BJ (cell line): ENCODE measurements at regions not wholly inside any gene's neighbourhood (a gene's known extent, or its start where the extent isn't known, plus 50 kb on each side); places are given as distances from the start of the nearest gene placed in this dataset.

ENCODE experiments used
- CTCF ChIA-PET: fragments of 350-600 bp; formaldehyde crosslinking; extraction: SDS; loops from one replicate; lab custom pipeline; 2021; ENCODE audit warnings: antibody characterized with exemption, inconsistent platforms; lab: Yijun Ruan, JAX
- POLR2A ChIA-PET: fragments of 300-600 bp; sonication (Branson Sonifier 250); formaldehyde crosslinking; extraction: SDS; loops from one replicate; lab custom pipeline; 2021; ENCODE audit warnings: antibody characterized with exemption; lab: Charles Lee
- DNase-seq: peaks from one replicate; pipeline ENCODE4 v3.0.0-alpha.2; 2011; ENCODE audit warnings: low read depth
- H3K27me3 ChIP-seq: 2 replicates; pipeline ENCODE4 v1.6.0; 2011; ENCODE audit warnings: low read length; ENCODE audit not compliant: control insufficient read depth, insufficient read depth
- H3K36me3 ChIP-seq: 2 replicates; pipeline ENCODE4 v1.5.1; 2011; ENCODE audit warnings: low read length; ENCODE audit not compliant: control insufficient read depth, insufficient read depth
- H3K4me3 ChIP-seq: 2 replicates; pipeline ENCODE4 v1.5.1; 2011; ENCODE audit warnings: low read depth, mild to moderate bottlenecking, control low read depth, low read length
- TF ChIP-seq, protein P1 (sequence below): IDR thresholded peaks from 2 replicates; pipeline ENCODE4 v1.5.1; 2011; ENCODE audit warnings: low read depth, mild to moderate bottlenecking, control low read depth, inconsistent platforms, low read length, moderate library complexity; ENCODE audit not compliant: insufficient read depth

DNA sequence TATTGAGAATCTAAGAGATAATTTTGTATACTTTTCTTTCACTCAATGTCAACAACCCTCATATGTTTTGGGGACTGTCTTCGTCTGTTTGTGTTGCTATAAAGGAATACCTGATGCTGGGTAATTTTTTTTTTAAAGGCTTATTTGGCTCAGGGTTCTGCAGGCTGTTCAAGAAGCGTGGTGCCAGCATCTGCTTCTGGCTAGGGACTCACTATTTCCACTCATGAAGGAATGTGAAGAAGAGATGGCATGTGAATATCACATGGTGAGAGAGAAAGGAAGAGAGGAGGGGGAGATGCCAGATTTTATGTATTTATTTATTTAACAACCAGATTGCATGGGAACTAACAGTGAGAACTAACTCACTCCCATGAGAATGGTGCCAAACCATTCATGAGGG lies 827.4 kb upstream of the PHF14 start:
- POLR2A ChIA-PET, result no interaction called here
- DNase-seq, result no peak
- TF ChIP-seq, protein P1, sequence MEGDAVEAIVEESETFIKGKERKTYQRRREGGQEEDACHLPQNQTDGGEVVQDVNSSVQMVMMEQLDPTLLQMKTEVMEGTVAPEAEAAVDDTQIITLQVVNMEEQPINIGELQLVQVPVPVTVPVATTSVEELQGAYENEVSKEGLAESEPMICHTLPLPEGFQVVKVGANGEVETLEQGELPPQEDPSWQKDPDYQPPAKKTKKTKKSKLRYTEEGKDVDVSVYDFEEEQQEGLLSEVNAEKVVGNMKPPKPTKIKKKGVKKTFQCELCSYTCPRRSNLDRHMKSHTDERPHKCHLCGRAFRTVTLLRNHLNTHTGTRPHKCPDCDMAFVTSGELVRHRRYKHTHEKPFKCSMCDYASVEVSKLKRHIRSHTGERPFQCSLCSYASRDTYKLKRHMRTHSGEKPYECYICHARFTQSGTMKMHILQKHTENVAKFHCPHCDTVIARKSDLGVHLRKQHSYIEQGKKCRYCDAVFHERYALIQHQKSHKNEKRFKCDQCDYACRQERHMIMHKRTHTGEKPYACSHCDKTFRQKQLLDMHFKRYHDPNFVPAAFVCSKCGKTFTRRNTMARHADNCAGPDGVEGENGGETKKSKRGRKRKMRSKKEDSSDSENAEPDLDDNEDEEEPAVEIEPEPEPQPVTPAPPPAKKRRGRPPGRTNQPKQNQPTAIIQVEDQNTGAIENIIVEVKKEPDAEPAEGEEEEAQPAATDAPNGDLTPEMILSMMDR, result no peak
- CTCF ChIA-PET, result no interaction called here
- Histone ChIP-seq H3K36me3 (no peaks in the 10 kb centered on the region), H3K27me3 (no peaks in the 10 kb centered on the region), H3K4me3 (no peak overlapping the region)

DNA sequence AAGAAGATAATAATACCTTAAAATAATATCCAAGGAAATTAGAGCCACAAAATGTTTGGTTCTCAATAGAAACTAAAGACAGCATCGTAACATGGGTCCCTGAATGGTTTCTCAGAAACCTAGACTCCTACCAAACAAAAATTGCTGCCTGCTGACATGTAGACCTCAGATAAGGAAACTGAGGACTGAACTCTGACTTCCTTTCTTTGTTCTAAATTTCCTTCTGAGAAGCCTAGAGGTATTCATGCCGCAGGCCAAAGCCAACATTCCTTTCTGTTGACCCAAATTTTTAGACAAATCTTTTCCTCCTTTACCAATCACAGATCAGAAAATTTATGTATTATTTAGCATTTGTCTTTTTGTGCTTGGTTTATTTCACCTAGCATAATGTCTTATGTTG lies 816.7 kb upstream of the PHF14 start:
- POLR2A ChIA-PET, result no interaction called here

DNA sequence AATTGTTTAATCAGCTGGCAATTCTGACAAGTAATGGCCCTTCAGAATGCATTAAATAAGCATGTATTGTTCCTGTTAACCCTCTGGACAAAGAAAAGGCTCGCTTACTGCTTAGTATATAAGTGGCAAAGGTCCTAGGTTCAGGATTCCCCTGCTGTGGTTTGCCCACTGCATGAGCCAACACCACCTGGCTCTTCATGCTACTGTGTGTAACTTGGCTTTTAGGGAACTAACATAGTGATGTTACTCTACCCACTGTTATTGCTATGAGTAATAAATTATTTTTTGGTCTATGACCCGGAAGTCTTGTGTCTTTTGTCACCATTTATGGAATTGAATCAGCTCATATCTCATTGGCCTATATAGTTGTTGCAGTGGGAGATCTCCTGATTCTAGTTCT lies 791.7 kb upstream of the PHF14 start:
- Histone ChIP-seq H3K4me3 (no peak overlapping the region), H3K36me3 (no peaks in the 10 kb centered on the region), H3K27me3 (no peaks in the 10 kb centered on the region)
- no peak for DNase-seq
- ChIA-PET POLR2A (no interaction called here), CTCF (no interaction called here)
- TF ChIP-seq, protein P1, result no peak

More for the DNA sequence above, 816.7 kb upstream of the PHF14 start:
- TF ChIP-seq, protein P1, result no peak
- CTCF ChIA-PET, result no interaction called here
- DNase-seq, result no peak
- H3K4me3 ChIP-seq, result no peak overlapping the region
- no peaks in the 10 kb centered on the region for H3K36me3 ChIP-seq
- no peaks in the 10 kb centered on the region for H3K27me3 ChIP-seq

- CTCF ChIA-PET, result interaction anchor here (0.9 kb wide), 1 partner anchor 11 kb away, joined by 3 read pairs; no protein-coding TSS in a partner anchor
- no peak for DNase-seq
- no peaks in the 10 kb centered on the region for H3K36me3 ChIP-seq
- TF ChIP-seq, protein P1, result no peak
- no peak overlapping the region for H3K4me3 ChIP-seq
- H3K27me3 ChIP-seq, result no peaks in the 10 kb centered on the region
- POLR2A ChIA-PET, result no interaction called here
These were observed 781.6 kb upstream of the PHF14 start for GRCh38 chr7:10192074-10192473.

DNA sequence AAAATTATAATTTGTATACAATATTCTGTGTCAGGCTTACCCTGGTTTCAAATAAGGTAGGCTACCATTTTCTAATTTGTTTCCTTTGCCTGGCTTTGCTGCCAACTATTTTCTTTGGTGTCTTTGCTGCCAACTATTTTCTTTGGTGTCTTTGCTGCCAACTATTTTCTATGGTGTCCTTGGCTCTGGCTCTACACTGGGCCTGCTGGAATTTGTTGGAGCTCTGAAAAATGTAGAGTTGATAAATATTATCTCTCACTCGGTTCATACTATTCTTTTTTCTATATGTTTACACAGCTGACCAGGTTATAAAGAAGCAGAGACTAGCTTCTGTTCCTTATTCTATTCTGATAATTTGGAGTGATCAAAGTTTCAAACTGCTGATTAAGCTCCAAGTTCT lies 768.0 kb upstream of the PHF14 start:
- ChIA-PET CTCF (interaction anchor here (1.1 kb wide), 1 partner anchor 12 kb away, joined by 3 read pairs; no protein-coding TSS in a partner anchor), POLR2A (no interaction called here)
- DNase-seq, result no peak
- Histone ChIP-seq H3K27me3 (no peaks in the 10 kb centered on the region), H3K36me3 (no peaks in the 10 kb centered on the region), H3K4me3 (no peak overlapping the region)
- TF ChIP-seq, protein P1, result no peak
